COR-L47 (cell line): ENCODE measurements at regions not wholly inside any gene's neighbourhood (a gene's known extent, or its start where the extent isn't known, plus 50 kb on each side); places are given as distances from the start of the nearest gene placed in this dataset.
"Not testable (repeated sequence)": the region's sequence is repeated elsewhere in the genome, so short reads cannot be mapped to it uniquely, and the experiment has no call there.

Experiments
- DNase-seq: peaks from one replicate; lab custom pipeline; 2025; lab: John Stamatoyannopoulos, UW

DNA sequence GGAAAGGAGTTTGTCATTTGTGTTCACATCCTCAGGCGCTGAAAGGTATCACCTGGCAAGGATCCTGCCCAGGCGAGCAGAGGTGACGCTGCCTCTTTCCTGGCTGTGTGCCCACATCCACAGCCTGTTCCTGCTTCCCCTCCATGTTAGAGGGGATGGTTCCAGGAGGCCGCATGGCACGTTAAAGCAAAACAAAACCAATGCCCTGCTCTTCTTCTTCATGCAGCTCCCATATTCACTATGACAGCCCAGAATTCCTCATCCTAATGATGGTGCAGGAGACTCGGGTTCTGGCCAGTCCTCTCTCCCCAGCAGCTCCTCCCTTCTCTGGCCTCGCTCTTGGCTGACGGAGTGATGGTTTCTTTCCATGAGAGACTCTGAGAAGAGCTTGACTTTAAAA lies 678.5 kb upstream of the ANKRD30A start:
- DNase-seq = peak; percentile 64

DNA sequence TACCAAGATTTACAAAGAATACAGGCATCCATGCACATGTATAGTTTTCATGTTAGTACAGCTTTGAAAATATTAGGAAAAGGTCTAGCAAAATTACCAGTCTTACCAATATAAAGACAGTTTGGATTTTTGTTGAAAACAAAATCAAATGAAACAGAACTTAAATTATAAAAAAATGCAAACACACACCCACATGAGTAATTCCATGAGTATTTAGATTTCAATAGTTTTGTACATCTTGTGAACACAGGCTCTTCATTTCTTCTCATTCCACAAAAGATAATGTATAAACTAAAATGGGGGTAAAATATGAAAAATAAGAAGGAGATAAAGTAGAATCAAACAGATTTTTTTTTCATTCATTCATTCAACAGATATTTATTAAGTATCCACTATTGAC lies 682.2 kb upstream of the ANKRD30A start:
- DNase-seq = no peak

DNA sequence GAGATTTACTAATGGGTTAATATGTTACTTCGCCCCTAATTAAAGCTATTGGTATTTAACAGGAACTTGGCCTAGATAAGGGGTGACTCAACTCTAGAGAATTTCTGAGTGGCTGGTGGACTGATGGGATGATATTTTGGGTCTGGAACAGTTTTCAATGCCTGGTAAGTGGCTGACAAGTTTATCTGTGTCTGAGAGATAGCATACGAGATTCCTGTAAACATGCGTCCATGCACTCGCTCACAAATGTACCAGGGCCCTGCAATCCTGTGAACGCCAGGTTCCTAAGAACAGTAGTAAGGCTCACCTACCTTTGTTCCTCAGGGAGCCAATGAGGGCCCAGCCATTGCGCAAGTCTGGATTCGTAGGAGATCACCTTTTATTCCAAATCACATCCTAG lies 683.8 kb upstream of the ANKRD30A start:
- DNase-seq = no peak

DNA sequence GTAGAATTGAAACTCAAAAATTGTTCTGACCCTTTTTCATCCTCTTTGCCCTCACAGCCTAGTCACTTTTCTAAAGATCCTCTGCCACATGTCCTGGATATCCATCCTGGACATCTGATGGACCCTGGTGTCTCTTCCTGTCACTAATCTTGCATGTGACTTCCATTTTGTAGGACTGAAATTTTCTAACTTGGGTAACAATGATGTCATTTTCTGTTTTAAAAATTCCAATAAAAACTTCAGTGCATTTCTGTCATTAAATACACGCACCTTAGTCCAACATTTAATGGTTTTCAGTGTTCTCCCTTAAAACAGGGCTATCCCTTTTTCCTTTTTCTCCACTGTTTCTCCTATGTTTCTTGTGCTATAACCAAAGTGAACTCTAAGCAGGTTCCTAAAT lies 684.9 kb upstream of the ANKRD30A start:
- DNase-seq = no peak

DNA sequence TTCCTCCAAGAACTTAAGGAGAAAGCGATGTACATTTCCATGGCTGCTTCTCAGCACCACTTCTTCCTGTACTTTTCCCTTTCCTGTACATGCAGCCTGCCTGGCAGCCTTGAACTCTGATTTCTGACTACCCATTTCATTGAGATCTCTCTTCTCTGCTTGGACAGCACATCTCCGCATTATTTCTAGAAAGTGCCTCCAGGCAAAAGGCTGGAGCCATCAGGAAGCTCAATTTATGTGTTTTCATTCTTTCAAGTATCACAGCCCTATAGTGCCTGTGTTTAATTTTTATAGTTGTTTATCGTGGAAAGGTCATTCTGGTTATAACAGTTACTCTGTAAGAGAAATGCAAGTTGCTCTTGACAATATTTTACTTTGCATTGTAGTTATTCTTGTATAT lies 688.0 kb upstream of the ANKRD30A start:
- no peak for DNase-seq

DNA sequence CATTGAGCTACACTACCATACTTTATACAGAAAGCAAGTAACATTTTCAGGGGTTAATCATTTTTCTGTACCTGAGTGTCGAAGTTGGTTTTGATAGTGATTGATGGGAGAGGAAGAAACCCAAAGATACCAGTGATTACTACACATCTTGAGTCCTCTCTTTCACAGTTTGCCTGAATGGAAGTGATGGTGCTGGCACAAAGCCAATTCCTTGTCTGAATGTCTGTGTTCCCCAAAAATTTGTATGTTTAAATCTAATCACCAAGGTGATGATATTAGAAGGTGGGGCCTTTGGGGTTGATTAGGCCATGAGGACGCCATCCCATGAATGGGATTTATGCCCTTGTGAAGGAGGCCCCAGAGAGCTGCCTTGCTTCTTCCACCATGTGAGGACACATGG lies 696.9 kb upstream of the ANKRD30A start:
- DNase-seq = no peak

DNA sequence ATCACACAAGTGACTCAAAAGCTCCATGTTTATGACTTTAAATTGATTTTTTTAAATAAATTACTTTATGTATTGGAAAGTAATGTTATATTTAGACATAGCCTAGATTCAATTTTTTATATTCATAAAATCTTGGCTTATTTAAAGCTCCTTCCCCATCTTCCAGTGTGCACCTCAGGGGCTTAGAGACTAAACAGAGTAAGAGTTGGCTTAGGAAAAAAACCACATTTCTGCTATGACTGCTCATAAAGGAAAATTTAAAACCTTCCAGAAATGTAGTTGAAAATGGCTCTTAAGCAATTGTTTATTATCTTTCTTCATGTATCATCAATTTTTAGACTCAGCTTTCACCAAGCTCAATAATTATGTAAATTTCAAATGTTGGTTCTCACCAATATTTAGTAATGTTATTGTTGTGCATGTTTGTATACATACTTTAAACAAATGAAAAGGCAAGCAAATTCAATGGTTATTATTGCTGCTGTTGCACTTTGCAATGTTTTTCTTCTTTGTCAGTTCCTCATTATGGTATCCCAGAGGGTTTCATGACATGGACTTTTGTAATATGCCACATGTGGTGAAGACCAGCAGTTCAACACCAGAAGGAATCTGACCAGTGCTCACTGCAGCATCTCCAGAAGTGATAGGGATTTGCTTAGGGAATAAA lies 700.1 kb upstream of the ANKRD30A start:
- no peak for DNase-seq

DNA sequence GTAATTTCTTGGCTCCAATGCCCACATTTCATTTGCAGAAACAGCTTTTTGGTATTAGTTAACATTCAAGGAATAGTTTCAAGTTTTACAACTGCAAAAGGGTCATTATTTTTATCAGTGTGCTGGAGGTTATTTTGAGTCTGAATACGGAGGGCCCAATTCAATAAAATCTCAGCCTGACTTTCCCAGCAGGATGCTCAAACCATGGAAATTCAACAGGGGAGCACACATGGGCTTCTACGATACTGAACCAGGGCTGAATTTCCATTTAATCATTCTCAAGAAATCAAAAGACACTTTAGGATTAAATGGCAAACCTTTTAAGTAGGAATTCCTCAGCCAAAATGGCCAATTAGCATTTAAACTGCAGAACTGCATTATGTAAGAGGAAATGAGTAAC lies 700.9 kb upstream of the ANKRD30A start:
- no peak for DNase-seq

DNA sequence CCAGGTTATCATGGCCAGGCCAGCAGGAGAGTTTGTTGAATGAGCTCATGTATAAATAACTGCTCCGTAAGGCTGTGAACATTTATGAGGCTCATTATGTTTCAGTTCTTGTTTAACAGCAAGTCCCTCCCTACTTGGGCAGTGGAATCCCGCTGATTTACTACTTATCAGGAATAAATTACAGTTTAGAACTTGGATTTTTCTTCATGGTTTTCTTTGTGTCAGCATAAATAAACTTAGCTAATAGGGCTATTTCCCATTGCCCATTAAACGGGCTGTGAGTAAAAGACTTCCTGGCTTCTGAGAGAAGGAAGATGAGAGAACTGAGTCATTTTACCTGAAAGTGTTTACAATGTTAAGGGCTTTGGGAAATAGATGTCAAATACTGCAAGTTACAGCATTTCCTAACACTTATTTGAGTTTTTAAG lies 701.6 kb upstream of the ANKRD30A start:
- no peak for DNase-seq

DNA sequence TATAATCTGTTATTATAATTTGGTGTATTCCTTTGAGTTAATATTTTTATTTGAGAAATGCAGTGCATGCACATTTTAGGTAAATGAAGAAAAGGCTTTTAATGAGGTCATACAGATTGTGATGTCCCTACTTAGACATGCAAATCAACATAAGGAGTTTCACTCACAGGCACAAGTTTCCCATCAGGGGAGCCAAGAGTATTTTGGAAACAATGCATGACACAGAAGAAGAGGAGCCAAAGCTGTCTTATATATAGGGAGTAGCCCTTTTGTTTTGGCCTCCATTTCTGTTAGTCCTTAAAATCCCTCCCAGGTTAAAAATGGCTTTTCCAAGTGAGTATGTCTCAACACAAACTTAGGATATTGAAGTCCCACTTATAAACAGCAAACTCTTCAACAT lies 703.4 kb upstream of the ANKRD30A start:
- no peak for DNase-seq

DNA sequence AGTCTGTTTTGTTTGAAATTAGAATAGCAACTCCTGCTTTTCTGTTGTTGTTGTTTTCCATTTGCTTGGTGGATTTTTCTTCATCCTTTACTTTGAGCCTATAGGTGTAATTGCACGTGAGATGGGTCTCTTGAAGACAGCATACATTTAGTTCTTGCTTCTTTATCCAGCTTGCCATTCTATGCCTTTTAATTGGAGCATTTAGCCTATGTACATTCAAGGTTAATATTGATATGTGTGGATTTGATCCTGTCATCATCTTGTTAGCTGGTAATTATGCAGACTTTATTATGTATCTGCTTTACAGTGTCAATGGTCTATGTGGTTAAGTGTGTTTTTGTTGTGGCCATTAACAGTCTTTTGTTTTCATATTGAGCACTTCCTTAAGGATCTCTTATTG lies 708.9 kb upstream of the ANKRD30A start:
- no peak for DNase-seq

DNA sequence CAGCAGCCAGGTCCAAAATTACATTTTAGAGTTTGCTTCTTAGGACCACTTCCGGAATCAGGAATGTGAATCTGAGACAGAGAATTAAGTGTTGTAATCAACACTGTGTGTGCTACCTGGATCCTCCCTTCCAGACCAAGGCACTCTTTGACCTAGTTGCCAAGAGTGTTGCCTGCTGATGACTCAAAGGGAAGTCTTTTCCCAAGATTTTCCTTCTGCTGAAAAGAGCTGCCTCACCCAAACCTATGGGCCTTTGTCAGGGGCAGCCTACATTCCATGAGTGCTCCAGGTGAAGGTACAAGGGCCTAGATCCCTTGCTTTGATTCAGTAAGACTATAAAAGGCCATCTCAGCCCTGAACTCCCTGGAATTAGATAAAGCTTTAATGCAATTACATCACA lies 712.5 kb upstream of the ANKRD30A start:
- DNase-seq = no peak

DNA sequence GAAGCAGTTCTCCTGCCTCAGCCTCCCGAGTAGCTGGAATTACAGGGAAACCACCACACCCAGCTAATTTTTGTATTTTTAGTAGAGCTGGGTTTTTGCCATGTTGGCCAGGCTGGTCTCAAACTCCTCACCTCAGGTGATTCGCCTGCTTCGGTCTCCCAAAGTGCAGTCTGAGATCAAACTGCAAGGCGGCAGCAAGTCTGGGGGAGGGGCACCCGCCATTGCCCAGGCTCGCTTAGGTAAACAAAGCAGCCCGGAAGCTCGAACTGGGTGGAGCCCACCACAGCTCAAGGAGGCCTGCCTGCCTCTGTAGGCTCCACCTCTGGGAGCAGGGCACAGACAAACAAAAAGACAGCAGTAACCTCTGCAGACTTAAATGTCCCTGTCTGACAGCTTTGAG lies 725.2 kb upstream of the ANKRD30A start:
- not testable (repeated sequence) for DNase-seq

DNA sequence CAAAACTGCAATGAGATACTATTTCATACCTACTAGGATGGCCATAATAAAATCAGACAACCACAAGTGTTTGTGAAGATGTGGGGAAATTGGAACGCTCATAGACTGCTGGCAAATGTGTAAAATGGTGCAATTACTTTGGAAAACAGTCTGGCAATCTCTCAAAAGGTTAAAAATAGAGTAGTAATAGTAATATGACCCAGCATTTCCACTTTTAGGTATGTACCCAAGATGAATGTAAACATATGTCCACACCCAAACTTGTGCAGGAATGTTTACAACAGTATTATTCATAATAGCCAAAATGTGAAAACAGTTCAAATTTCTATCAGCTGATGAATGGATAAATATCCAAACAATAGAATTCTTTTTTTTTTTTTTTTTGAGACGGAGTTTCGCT lies 731.6 kb upstream of the ANKRD30A start:
- DNase-seq = no peak

DNA sequence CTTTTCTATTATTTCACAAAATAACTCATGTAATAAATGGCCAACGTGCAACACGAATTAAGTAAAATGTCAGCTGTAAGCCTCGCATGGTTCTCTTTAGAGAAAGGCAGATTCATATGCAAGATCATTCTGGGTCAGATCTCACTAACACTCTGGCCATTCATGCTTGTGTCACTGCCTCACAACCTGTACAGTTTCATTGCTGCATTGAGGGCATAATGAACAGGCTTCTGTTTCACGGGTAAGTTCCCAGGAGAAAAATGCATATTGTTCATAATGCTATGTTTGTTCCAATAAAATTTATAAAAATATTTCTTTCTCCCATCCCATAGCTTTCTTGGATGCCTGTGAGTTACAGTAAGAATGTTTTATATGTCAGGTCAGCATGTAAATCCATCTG lies 734.0 kb upstream of the ANKRD30A start:
- no peak for DNase-seq

DNA sequence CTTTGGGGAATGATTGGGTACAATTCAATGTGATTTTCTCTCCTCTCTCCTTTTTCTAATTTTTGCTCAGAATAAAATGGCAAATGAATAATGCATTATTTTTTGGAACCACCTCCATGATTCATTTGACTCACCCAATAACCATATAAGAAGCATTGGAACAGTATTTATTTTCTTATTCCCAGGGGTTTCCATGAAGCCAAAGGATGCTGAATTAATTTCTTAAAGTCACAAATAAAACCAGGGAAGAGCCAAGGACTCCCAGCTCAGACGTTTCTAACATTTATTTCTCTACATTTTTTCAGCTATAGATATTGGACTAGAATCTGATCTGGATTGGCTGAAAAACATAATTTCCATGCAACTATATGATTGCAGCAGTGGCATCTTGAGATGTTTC lies 735.2 kb upstream of the ANKRD30A start:
- no peak for DNase-seq

DNA sequence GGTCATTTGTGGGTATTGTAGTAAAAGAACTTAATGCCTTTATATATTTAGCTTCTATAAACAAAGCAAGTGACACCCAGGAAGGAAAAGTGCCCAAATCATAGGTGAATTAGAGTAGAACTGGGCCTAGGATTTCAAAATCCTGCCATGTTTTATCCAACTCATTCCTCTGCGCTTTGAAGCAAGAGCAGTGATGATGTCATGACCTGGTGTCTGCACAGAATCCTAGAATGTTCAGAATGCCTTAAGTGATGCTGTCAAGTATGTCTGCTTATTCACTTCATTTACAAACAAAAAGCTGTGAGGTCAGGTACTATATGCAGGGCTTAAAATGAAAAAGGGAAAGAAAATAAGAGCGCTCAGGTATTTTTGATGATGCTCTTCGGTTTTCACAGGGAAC lies 737.2 kb upstream of the ANKRD30A start:
- DNase-seq = no peak

DNA sequence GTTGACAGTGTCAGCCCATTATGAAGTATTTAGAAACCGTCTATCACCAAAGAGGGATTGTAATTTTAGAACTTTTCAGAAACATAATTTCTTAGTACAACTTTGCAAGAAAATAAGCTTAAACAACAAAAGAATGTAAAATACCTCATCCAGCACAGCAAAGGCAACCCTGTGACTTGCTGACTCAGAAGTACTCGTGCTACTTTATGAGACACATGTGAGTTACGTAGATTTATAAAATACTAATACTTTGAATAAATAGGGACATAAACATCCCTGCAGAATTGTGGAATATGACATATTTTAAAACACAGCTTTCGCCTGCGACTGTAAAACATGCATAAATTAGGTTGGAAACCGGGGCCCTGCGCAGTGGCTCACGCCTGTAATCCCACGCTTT lies 739.7 kb upstream of the ANKRD30A start:
- DNase-seq = no peak

DNA sequence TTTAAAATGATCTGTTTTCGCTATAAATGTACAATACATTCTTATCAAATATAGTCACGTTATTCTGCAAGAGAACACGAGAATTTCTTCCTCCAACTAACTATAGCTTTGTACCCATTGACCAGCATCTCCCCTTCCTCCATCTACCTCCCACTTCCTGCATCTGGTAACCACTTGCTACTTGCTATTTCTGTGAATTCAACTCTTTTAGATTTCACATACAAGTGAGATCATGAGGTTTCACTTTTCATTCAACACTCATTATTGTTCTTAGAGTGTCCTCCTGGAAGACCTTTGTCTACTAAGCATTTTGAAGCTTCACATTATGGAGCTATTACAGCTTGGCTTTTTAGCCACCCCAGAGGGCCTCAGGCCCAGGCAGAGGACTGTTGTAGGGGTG lies 741.3 kb upstream of the FZD8 start:
- DNase-seq = no peak

DNA sequence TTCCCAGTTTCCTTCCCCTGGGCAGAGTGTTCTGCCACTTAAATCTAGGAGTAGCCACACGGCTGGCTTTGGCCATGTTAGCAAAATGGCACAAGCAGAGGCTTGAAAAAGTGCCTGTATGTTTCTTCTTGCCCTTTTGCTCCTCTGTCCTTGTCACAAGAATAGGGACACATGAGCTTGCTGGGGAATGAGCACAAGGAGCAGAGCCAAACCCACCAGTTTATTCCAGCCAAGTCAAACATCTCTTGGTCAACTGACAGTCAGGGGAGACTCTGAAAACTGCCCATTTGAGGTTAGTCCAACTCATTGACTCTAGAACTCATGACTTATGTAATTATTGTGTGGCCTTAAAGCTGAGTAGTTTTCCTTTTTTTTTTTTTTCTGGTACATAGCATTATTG lies 739.7 kb upstream of the FZD8 start:
- no peak for DNase-seq

DNA sequence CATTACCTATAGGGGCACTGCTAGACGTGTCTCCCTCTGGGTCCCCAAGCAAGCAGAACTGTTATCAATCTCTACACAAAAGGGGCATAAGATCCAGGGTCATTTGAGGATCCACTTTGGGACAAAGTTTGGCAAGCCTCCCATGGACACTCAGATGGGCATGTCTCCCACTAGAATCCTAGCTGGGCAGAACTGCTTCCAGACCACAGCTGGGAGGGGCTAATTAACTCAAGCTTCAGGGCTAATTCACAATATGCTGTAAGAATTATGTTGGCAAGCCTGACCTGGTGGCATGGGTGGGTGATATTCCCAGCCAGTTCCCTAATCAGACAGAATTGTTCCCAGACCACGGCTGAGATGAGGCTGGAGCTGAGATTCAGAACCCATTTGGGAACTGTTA lies 738.4 kb upstream of the FZD8 start:
- no peak for DNase-seq

DNA sequence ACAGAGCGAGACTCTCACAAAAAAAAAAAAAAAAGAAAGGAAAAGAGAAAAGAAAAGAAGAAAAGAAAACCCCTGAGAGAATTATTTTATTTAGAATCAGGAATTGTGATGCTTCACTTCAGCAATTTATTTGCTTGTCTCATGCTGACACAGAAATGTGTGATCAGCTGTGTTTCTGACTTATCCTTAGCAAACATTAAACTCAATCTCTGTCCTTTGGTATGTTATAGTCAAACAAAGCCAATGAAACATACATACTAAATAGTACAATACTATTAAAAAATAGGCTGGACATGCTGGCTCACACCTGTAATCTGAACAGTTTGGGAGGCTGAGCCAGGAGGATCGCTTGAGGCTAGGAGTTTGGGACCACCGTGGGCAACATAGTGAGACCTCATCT lies 733.0 kb upstream of the FZD8 start:
- no peak for DNase-seq

DNA sequence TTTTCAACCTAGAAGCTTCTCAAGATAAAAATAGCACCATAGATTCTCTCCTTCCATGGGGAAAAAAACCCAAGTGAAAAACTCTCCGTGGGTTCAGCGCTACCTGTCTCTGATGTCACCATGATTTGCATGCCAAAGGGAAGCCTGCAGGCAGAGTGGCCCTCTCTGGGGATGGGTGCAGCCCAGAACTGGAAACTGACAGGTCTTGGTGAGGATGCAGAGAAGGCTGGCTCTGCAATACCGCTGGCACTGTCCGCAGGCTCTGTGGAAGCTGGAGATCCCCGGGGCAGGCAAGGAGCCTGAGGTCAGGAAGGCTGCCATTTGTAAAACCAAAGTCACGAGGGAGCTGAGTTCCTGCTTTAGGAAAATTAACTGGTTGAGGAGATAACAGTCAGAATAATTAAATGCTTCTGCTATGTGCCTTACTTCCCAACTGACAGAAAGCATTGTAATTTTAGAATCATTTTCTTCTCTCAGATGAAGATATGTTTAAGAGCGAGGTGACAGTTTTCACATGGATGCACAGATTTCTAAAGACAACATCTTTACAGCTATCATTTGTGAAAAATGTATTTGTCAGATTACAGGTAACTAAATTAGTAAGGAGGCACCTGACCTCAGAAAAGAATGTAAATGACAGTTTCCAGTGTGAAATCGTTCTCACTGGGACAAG lies 731.5 kb upstream of the FZD8 start:
- no peak for DNase-seq

DNA sequence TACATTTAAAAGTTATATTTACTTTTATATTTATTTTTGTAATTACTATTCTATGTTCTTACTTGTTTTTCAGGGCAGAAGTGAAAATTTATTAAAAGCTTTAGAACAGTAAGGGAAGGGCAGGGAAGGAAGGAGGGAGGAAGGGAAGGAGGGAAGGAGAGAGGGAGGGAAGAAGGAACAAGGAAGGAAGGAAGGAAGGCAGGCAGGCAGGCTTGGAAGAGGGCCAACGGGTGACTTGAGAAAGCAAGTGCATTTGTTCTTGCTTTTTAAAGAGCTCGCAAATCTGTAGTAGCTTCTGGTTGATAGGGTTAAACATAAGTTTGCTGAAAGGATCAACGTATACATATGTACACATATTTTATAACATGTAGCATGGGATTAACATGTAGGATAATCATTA lies 725.3 kb upstream of the FZD8 start:
- DNase-seq = no peak
